Loucy (cell line): ENCODE measurements at regions not wholly inside any gene's neighbourhood (a gene's known extent, or its start where the extent isn't known, plus 50 kb on each side); places are given as distances from the start of the nearest gene placed in this dataset.
"Not testable (repeated sequence)": the region's sequence is repeated elsewhere in the genome, so short reads cannot be mapped to it uniquely, and the experiment has no call there.

Source experiments
- EZH2phosphoT487 ChIP-seq: fragments of 200-600 bp; IDR thresholded peaks from 2 replicates; pipeline ENCODE4 v1.6.1; 2018; ENCODE audit warnings: antibody characterized with exemption, mild to moderate bottlenecking, moderate library complexity, borderline replicate concordance
- TF ChIP-seq, protein P1 (sequence below): fragments of 200-600 bp; sonication (generic); conservative IDR thresholded peaks from 2 replicates; pipeline ENCODE4 v1.5.1; 2014; ENCODE audit warnings: mild to moderate bottlenecking, antibody characterized with exemption, low read length

DNA sequence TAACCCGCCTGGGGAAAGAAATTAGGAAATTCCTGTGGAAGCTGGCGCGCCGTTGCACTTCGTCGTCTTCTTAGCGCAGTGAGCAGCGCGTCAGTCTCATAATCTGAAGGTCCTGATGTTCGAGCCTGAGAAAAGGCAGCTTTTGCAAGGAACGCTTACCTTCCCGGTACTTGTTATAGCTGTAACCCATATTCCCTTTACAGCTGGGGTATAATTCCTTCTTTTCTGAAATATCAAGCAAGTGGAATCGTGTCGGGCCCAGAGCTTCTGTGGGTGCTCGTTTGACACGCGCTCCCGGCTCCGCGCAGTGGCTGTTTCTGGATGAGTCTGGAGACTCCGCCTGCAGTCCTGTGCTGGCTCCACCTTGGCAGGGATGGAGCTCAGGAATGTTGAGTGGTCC, 491.2 kb downstream of the PRIM2 start:
- TF ChIP-seq, protein P1, sequence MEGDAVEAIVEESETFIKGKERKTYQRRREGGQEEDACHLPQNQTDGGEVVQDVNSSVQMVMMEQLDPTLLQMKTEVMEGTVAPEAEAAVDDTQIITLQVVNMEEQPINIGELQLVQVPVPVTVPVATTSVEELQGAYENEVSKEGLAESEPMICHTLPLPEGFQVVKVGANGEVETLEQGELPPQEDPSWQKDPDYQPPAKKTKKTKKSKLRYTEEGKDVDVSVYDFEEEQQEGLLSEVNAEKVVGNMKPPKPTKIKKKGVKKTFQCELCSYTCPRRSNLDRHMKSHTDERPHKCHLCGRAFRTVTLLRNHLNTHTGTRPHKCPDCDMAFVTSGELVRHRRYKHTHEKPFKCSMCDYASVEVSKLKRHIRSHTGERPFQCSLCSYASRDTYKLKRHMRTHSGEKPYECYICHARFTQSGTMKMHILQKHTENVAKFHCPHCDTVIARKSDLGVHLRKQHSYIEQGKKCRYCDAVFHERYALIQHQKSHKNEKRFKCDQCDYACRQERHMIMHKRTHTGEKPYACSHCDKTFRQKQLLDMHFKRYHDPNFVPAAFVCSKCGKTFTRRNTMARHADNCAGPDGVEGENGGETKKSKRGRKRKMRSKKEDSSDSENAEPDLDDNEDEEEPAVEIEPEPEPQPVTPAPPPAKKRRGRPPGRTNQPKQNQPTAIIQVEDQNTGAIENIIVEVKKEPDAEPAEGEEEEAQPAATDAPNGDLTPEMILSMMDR: not testable (repeated sequence)
- not testable (repeated sequence) for TF ChIP-seq EZH2phosphoT487
